C4-2B (cell line): ENCODE measurements at regions not wholly inside any gene's neighbourhood (a gene's known extent, or its start where the extent isn't known, plus 50 kb on each side); places are given as distances from the start of the nearest gene placed in this dataset.

Source experiments
- CTCF ChIP-seq: fragments of 450-650 bp; conservative IDR thresholded peaks from 2 replicates; pipeline ENCODE4 v1.5.1; 2017; ENCODE audit warnings: mild to moderate bottlenecking
- ZFX ChIP-seq: fragments of 450-650 bp; IDR thresholded peaks from 2 replicates; pipeline ENCODE4 v1.6.1; 2017

- TF ChIP-seq CTCF (no peak), ZFX (no peak)
Observed at GRCh38 chr10:117860135-117860534, 186.6 kb downstream of the RAB11FIP2 start.
